Spleen (tissue), 7 donors: ENCODE measurements at regions not wholly inside any gene's neighbourhood (a gene's known extent, or its start where the extent isn't known, plus 50 kb on each side); places are given as distances from the start of the nearest gene placed in this dataset.

Source experiments
- POLR2A ChIP-seq, 3 donors: fragments of 450-650 bp; IDR thresholded peaks; one replicate each; pipeline ENCODE4 v1.5.1; 2017; ENCODE audit warnings: antibody characterized with exemption in 3 of 3, mild to moderate bottlenecking in 1 of 3
- POLR2AphosphoS5 ChIP-seq, 3 donors: sonication (generic); formaldehyde crosslinking; IDR thresholded peaks; one replicate each; pipeline ENCODE4 v1.5.1; 2017; ENCODE audit warnings: antibody characterized with exemption in 3 of 3
- TF ChIP-seq, protein P1 (sequence below), 11 experiments: fragments of 200-600 bp in 7 of 11; fragments of 450-650 bp in 4 of 11; sonication (generic) in 4 of 11; IDR thresholded peaks in 8 of 11; conservative IDR thresholded peaks in 3 of 11; 1 replicate in 7 of 11; 2 replicates in 4 of 11; pipeline versions ENCODE4 v1.4.0 to v1.8.0; 2016 to 2021; ENCODE audit warnings: antibody characterized with exemption in 11 of 11, inconsistent platforms in 4 of 11, mild to moderate bottlenecking in 1 of 11
- donor health status: DM: no; HTN: no; CAD: no; lungs with moderate emphysema.
- donor health status: DM: no; HTN: no; CAD: no.
- donor health status: DM: no; HTN: no; CAD: no.

- TF ChIP-seq POLR2A (IDR thresholded peaks at IDR 0.05) (no peak), POLR2AphosphoS5 (IDR thresholded peaks at IDR 0.05) (no peak)
- TF ChIP-seq, protein P1, sequence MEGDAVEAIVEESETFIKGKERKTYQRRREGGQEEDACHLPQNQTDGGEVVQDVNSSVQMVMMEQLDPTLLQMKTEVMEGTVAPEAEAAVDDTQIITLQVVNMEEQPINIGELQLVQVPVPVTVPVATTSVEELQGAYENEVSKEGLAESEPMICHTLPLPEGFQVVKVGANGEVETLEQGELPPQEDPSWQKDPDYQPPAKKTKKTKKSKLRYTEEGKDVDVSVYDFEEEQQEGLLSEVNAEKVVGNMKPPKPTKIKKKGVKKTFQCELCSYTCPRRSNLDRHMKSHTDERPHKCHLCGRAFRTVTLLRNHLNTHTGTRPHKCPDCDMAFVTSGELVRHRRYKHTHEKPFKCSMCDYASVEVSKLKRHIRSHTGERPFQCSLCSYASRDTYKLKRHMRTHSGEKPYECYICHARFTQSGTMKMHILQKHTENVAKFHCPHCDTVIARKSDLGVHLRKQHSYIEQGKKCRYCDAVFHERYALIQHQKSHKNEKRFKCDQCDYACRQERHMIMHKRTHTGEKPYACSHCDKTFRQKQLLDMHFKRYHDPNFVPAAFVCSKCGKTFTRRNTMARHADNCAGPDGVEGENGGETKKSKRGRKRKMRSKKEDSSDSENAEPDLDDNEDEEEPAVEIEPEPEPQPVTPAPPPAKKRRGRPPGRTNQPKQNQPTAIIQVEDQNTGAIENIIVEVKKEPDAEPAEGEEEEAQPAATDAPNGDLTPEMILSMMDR (IDR thresholded peaks at IDR 0.05 in 8 of 11, conservative IDR thresholded peaks at IDR 0.05 in 3 of 11), result no peak
Observed at GRCh38 chr11:126112547-126112946, 49.9 kb upstream of the CDON start.
